Naive thymus-derived CD4-positive, alpha-beta T cell (primary cell): ENCODE measurements at regions not wholly inside any gene's neighbourhood (a gene's known extent, or its start where the extent isn't known, plus 50 kb on each side); places are given as distances from the start of the nearest gene placed in this dataset.

Source experiments
- ATAC-seq: fragments of 150-1000 bp; cut with Tn5 transposase; 2 replicates; pipeline ENCODE4 v1.10.0; 2021; ENCODE audit warnings: mild to moderate bottlenecking, moderate library complexity
- CTCF ChIA-PET: fragments of 350-600 bp; sonication (Branson Sonifier 250); formaldehyde crosslinking; loops from one replicate; lab custom pipeline; 2021; ENCODE audit warnings: antibody characterized with exemption; lab: Charles Lee
- POLR2A ChIA-PET: fragments of 350-600 bp; sonication (Branson Sonifier 250); formaldehyde crosslinking; loops from one replicate; lab custom pipeline; 2021; ENCODE audit warnings: antibody characterized with exemption, inconsistent platforms; lab: Charles Lee
- DNase-seq, 9 donors: peaks; one replicate each; pipeline versions ENCODE4 v3.0.0 to v3.0.0-alpha.2; 2020 to 2022; ENCODE audit warnings: mixed read lengths in 1 of 9
- H3K27ac ChIP-seq: one replicate; pipeline ENCODE4 v1.7.0; 2013; ENCODE audit warnings: mild to moderate bottlenecking, low read depth, low read length, moderate library complexity
- H3K27me3 ChIP-seq, 2 donors: one replicate each; pipeline ENCODE4 v1.7.0; 2013; ENCODE audit warnings: low read length in 2 of 2, mild to moderate bottlenecking in 2 of 2, moderate library complexity in 2 of 2; ENCODE audit not compliant: control insufficient read depth in 2 of 2, insufficient read depth in 2 of 2
- H3K36me3 ChIP-seq, 3 experiments: 1 replicate in 2 of 3; 2 replicates in 1 of 3; pipeline ENCODE4 v1.7.0; 2013; ENCODE audit warnings: low read length in 3 of 3, mild to moderate bottlenecking in 3 of 3, moderate library complexity in 1 of 3; ENCODE audit not compliant: insufficient read depth in 3 of 3, control insufficient read depth in 2 of 3
- H3K4me1 ChIP-seq, 2 donors: one replicate each; pipeline ENCODE4 v1.7.0; 2013; ENCODE audit warnings: low read length in 2 of 2, mild to moderate bottlenecking in 2 of 2, moderate library complexity in 1 of 2; ENCODE audit not compliant: control insufficient read depth in 2 of 2, insufficient read depth in 2 of 2
- H3K4me3 ChIP-seq: 2 replicates; pipeline ENCODE4 v1.7.0; 2013; ENCODE audit warnings: mild to moderate bottlenecking, low read length
- H3K9me3 ChIP-seq, 3 experiments: 1 replicate in 2 of 3; 2 replicates in 1 of 3; pipeline ENCODE4 v1.7.0; 2013; ENCODE audit warnings: low read length in 3 of 3; ENCODE audit not compliant: control insufficient read depth in 2 of 3
- H3K27ac Mint-ChIP-seq, 9 donors: one replicate each; pipeline ENCODE4 v1.8.0; 2020 to 2022; ENCODE audit warnings: mixed read lengths in 9 of 9, mild to moderate bottlenecking in 8 of 9, moderate library complexity in 5 of 9, inconsistent platforms in 2 of 9
- H3K27me3 Mint-ChIP-seq, 5 donors: one replicate each; pipeline ENCODE4 v1.8.0; 2021 to 2022; ENCODE audit warnings: mixed read lengths in 5 of 5, mild to moderate bottlenecking in 1 of 5
- H3K36me3 Mint-ChIP-seq, 5 donors: one replicate each; pipeline ENCODE4 v1.8.0; 2020 to 2022; ENCODE audit warnings: mixed read lengths in 5 of 5, mild to moderate bottlenecking in 3 of 5, inconsistent platforms in 1 of 5
- H3K4me1 Mint-ChIP-seq, 7 donors: one replicate each; pipeline ENCODE4 v1.8.0; 2020 to 2022; ENCODE audit warnings: mixed read lengths in 7 of 7, mild to moderate bottlenecking in 3 of 7, inconsistent platforms in 1 of 7
- H3K4me3 Mint-ChIP-seq, 10 donors: one replicate each; pipeline ENCODE4 v1.8.0; 2020 to 2022; ENCODE audit warnings: mild to moderate bottlenecking in 10 of 10, mixed read lengths in 10 of 10, moderate library complexity in 6 of 10, inconsistent platforms in 2 of 10
- H3K9me3 Mint-ChIP-seq, 11 donors: one replicate each; pipeline ENCODE4 v1.8.0; 2020 to 2022; ENCODE audit warnings: mixed read lengths in 11 of 11, mild to moderate bottlenecking in 4 of 11, inconsistent platforms in 1 of 11, moderate library complexity in 1 of 11
- intact Hi-C, 2 donors: fragments of 100-400 bp; cut with micrococcal nuclease; formaldehyde crosslinking; loops; one replicate each; pipeline ENCODE4 v1.15.1; 2023

DNA sequence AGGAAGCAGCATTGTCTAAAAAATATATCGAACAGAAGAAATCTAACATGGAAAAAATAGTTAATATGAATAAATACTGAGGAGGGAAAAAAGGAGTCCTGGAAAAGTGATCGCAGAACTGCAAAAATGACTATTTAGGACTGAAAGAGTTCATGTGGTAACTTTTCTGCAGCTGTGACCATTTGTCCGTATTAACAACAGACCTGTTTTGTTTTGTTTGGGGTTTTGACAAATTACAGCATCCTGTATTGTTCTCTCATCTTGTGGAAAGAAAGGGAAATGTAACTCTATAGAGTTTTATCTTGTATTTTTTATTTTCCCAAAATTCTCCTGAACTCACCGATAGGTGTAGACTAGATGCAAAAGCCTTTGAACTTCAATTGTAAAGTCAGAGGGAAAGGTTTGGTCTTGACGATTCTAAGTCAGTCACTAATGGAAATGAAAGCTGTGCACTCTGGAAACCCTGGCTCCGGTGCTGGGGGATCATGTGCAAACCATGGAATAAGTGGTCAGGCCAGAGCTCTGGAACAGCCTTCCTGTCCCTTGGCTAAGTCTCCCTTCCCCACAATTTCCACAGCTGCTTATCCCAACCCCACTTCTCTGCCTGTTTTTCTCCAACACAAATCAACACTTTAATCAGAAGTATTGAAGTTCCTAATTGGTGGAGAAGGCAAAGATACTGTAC, 51.2 kb upstream of the MARCKS start:
- no peaks in the 10 kb centered on the region for H3K36me3 ChIP-seq
- no peaks in the 10 kb centered on the region for H3K9me3 ChIP-seq
- Mint-ChIP-seq H3K9me3 (peaks cover 0 to 2% (median 0%) of the 10 kb centered on the region in 11 donors), H3K4me3 (no peak overlapping the region), H3K27ac (no peak overlapping the region), H3K27me3 (no peaks in the 10 kb centered on the region), H3K4me1 (peaks cover 5 to 11% (median 6%) of the 10 kb centered on the region in 7 donors), H3K36me3 (no peaks in the 10 kb centered on the region)
- no peak for DNase-seq
- no peaks in the 10 kb centered on the region for H3K27me3 ChIP-seq
- CTCF ChIA-PET = no interaction called here
- POLR2A ChIA-PET = no interaction called here
- H3K4me3 ChIP-seq = no peak overlapping the region
- intact Hi-C loops = no loop called here
- H3K4me1 ChIP-seq = no peaks in the 10 kb centered on the region
- no peak overlapping the region for H3K27ac ChIP-seq
- no peak for ATAC-seq
